ENCODE measurements at regions not wholly inside any gene's neighbourhood (a gene's known extent, or its start where the extent isn't known, plus 50 kb on each side); places are given as distances from the start of the nearest gene placed in this dataset.

GRCh38 chr5:57106661-57107060, 67.2 kb upstream of the GPBP1 start:
- TF ChIP-seq CTCF (conservative IDR thresholded peaks at IDR 0.05; ENCODE audit: low read depth, low read length) (no peak), EZH2phosphoT487 (IDR thresholded peaks at IDR 0.05; ENCODE audit: borderline replicate concordance, low read length) (no peak)
